Keratinocyte (primary cell): ENCODE measurements at regions not wholly inside any gene's neighbourhood (a gene's known extent, or its start where the extent isn't known, plus 50 kb on each side); places are given as distances from the start of the nearest gene placed in this dataset.

ENCODE experiments used
- DNase-seq: peaks from one replicate; pipeline ENCODE4 v3.0.0-alpha.2; 2011; ENCODE audit warnings: low read depth, missing footprints, low spot score
- FAIRE-seq: peaks from 2 replicates; lab custom pipeline; 2011; peaks lifted over from hg19 to GRCh38; lab: Jason Lieb, UNC
- H2AFZ ChIP-seq: 2 replicates; pipeline ENCODE4 v1.6.0; 2012; ENCODE audit warnings: low read length, control low read depth, inconsistent platforms; ENCODE audit not compliant: control insufficient read depth
- H3K27ac ChIP-seq: 2 replicates; pipeline ENCODE4 v1.5.1; 2011; ENCODE audit warnings: low read length; ENCODE audit not compliant: control insufficient read depth, insufficient read depth
- H3K27me3 ChIP-seq: 3 replicates; pipeline ENCODE4 v1.6.0; 2011; ENCODE audit warnings: low read length; ENCODE audit not compliant: control insufficient read depth, insufficient read depth; ENCODE audit errors: extremely low read depth
- H3K36me3 ChIP-seq, 2 experiments: 2 replicates in 1 of 2; 3 replicates in 1 of 2; pipeline ENCODE4 v1.5.1; 2011; ENCODE audit warnings: low read length in 2 of 2, mild to moderate bottlenecking in 1 of 2; ENCODE audit not compliant: control insufficient read depth in 2 of 2, insufficient read depth in 2 of 2; ENCODE audit errors: extremely low read depth in 1 of 2
- H3K4me1 ChIP-seq: 3 replicates; pipeline ENCODE4 v1.5.1; 2011; ENCODE audit warnings: low read length; ENCODE audit not compliant: control insufficient read depth, insufficient read depth; ENCODE audit errors: extremely low read depth
- H3K4me2 ChIP-seq: 3 replicates; pipeline ENCODE4 v1.6.0; 2011; ENCODE audit warnings: low read depth, low read length; ENCODE audit not compliant: control insufficient read depth, insufficient read depth; ENCODE audit errors: extremely low read depth
- H3K4me3 ChIP-seq, 3 experiments: fragments of 200-600 bp in 1 of 3; sonication (generic) in 1 of 3; 2 replicates in 2 of 3; 3 replicates in 1 of 3; pipeline ENCODE4 v1.5.1; 2011 to 2016; ENCODE audit warnings: low read length in 3 of 3, mild to moderate bottlenecking in 3 of 3, control low read depth in 2 of 3, inconsistent platforms in 1 of 3, low read depth in 1 of 3, mixed read lengths in 1 of 3, mixed run types in 1 of 3, moderate library complexity in 1 of 3; ENCODE audit not compliant: control insufficient read depth in 2 of 3, insufficient read depth in 2 of 3; ENCODE audit errors: extremely low read depth in 1 of 3
- H3K79me2 ChIP-seq: 2 replicates; pipeline ENCODE4 v1.6.0; 2012; ENCODE audit warnings: low read length; ENCODE audit not compliant: control insufficient read depth, insufficient read depth
- H3K9ac ChIP-seq: 3 replicates; pipeline ENCODE4 v1.6.0; 2011; ENCODE audit warnings: low read length; ENCODE audit not compliant: control insufficient read depth, insufficient read depth; ENCODE audit errors: extremely low read depth
- H3K9me1 ChIP-seq: 3 replicates; pipeline ENCODE4 v1.6.0; 2011; ENCODE audit warnings: low read length; ENCODE audit not compliant: control insufficient read depth, insufficient read depth; ENCODE audit errors: extremely low read depth
- H3K9me3 ChIP-seq: 2 replicates; pipeline ENCODE4 v1.5.1; 2012; ENCODE audit warnings: low read depth, low read length; ENCODE audit not compliant: control insufficient read depth
- H4K20me1 ChIP-seq: 3 replicates; pipeline ENCODE4 v1.6.0; 2011; ENCODE audit warnings: low read length; ENCODE audit not compliant: control insufficient read depth, insufficient read depth; ENCODE audit errors: extremely low read depth
- EZH2 ChIP-seq: IDR thresholded peaks from one replicate; pipeline ENCODE4 v1.6.1; 2012; ENCODE audit warnings: inconsistent platforms, mild to moderate bottlenecking, low read length, moderate library complexity
- dilution Hi-C: fragments of 300-500 bp; cut with MboI; formaldehyde crosslinking; loops from one replicate; pipeline ENCODE4 v1.7.0; 2020; ENCODE audit warnings: low sequenced_read_pairs; ENCODE audit not compliant: extremely low pct_ligation_motif_present
- TF ChIP-seq, protein P1 (sequence below), 3 experiments: IDR thresholded peaks in 1 of 3; conservative IDR thresholded peaks in 1 of 3; optimal IDR thresholded peaks in 1 of 3; 2 replicates in 2 of 3; 3 replicates in 1 of 3; pipeline versions ENCODE3 to v1.5.1; 2011; ENCODE audit warnings: low read length in 3 of 3, mild to moderate bottlenecking in 3 of 3, moderate library complexity in 2 of 3, control low read depth in 1 of 3, inconsistent platforms in 1 of 3; ENCODE audit not compliant: insufficient read depth in 2 of 3; ENCODE audit errors: extremely low read depth in 1 of 3

DNA sequence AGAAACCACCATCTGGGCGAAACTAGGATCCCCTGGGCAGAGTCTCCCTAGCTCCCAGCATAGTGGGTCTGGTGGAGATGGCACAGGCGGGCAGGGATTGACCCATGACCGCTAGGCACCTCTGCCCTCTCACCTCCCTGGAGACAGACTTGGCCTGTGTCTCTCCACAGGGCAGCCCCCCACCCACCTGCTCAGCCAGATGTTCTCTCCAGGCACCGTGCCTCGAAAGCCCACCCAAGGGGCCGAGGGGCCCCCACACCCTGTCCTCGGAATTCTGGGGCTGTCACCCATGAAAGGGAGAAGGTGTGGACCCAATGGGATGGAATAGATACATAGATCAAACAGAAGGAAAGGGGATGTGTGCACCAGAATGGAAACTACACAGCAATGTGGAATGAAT, 229.1 kb upstream of the RTL1 start:
- Histone ChIP-seq H3K4me3 (no peak overlapping the region), H3K4me2 (no peak overlapping the region), H4K20me1 (no peaks in the 10 kb centered on the region), H3K9ac (no peak overlapping the region), H3K27ac (no peak overlapping the region), H3K27me3 (no peaks in the 10 kb centered on the region), H3K36me3 (no peaks in the 10 kb centered on the region), H3K4me1 (no peaks in the 10 kb centered on the region), H3K9me3 (no peaks in the 10 kb centered on the region), H3K9me1 (no peaks in the 10 kb centered on the region), H3K79me2 (no peaks in the 10 kb centered on the region), H2AFZ (no peak overlapping the region)
- dilution Hi-C loops, result no loop called here
- no peak for TF ChIP-seq EZH2
- TF ChIP-seq, protein P1, sequence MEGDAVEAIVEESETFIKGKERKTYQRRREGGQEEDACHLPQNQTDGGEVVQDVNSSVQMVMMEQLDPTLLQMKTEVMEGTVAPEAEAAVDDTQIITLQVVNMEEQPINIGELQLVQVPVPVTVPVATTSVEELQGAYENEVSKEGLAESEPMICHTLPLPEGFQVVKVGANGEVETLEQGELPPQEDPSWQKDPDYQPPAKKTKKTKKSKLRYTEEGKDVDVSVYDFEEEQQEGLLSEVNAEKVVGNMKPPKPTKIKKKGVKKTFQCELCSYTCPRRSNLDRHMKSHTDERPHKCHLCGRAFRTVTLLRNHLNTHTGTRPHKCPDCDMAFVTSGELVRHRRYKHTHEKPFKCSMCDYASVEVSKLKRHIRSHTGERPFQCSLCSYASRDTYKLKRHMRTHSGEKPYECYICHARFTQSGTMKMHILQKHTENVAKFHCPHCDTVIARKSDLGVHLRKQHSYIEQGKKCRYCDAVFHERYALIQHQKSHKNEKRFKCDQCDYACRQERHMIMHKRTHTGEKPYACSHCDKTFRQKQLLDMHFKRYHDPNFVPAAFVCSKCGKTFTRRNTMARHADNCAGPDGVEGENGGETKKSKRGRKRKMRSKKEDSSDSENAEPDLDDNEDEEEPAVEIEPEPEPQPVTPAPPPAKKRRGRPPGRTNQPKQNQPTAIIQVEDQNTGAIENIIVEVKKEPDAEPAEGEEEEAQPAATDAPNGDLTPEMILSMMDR (optimal IDR thresholded peaks at IDR 0.05 in 1 of 3, IDR thresholded peaks at IDR 0.05 in 1 of 3, conservative IDR thresholded peaks at IDR 0.05 in 1 of 3; ENCODE audit: extremely low read depth in 1 of 3, insufficient read depth in 2 of 3, low read length in 3 of 3), result no peak
- DNase-seq, result no peak
- FAIRE-seq, result no peak

DNA sequence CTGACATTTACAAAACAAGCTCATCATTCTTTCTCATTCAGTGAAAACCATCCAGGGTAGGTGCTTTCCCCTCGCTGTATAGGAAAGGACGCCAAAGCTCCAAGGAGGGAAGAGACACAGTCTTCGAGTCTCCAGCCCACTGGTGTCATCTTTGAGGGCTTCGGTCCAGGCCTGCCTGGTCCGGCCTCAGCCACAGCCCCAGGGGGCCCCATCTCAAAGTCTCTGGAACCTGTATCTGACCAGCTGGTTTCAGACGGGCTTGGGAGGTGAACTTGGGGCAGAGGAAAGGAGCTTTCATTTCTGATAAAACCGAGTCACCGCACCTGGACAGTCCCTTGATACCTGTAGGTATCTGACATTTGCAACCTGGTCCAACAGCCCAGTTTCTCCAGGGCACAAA, 229.5 kb upstream of the RTL1 start:
- H3K4me3 ChIP-seq, result no peak overlapping the region
- no peaks in the 10 kb centered on the region for H3K79me2 ChIP-seq
- DNase-seq, result no peak
- H3K9me1 ChIP-seq, result no peaks in the 10 kb centered on the region
- H3K27me3 ChIP-seq, result no peaks in the 10 kb centered on the region
- dilution Hi-C loops, result no loop called here
- no peak overlapping the region for H3K27ac ChIP-seq
- no peak overlapping the region for H3K9ac ChIP-seq
- no peaks in the 10 kb centered on the region for H4K20me1 ChIP-seq
- TF ChIP-seq, protein P1 (optimal IDR thresholded peaks at IDR 0.05 in 1 of 3, IDR thresholded peaks at IDR 0.05 in 1 of 3, conservative IDR thresholded peaks at IDR 0.05 in 1 of 3; ENCODE audit: extremely low read depth in 1 of 3, insufficient read depth in 2 of 3, low read length in 3 of 3), result no peak
- TF ChIP-seq EZH2, result no peak
- FAIRE-seq, result no peak
- no peaks in the 10 kb centered on the region for H3K4me1 ChIP-seq
- H3K9me3 ChIP-seq, result no peaks in the 10 kb centered on the region
- no peak overlapping the region for H2AFZ ChIP-seq
- H3K4me2 ChIP-seq, result no peak overlapping the region
- H3K36me3 ChIP-seq, result no peaks in the 10 kb centered on the region
